NCI-H2171 (cell line): ENCODE measurements at regions not wholly inside any gene's neighbourhood (a gene's known extent, or its start where the extent isn't known, plus 50 kb on each side); places are given as distances from the start of the nearest gene placed in this dataset.
A peak's percentile ranks its signal among the peaks of the same experiment; 100 is the strongest.
"Not testable (repeated sequence)": the region's sequence is repeated elsewhere in the genome, so short reads cannot be mapped to it uniquely, and the experiment has no call there.

Source experiments
- DNase-seq: peaks from one replicate; lab custom pipeline; 2025; lab: John Stamatoyannopoulos, UW

- DNase-seq: no peak
These were observed 613.8 kb downstream of the ZWINT start for GRCh38 chr10:55747244-55747643.

GRCh38 chr10:55746002-55746401 is 615.1 kb downstream of the ZWINT start:
- no peak for DNase-seq

GRCh38 chr10:55742487-55742886 is 618.6 kb downstream of the ZWINT start:
- no peak for DNase-seq

GRCh38 chr10:55740767-55741166 is 620.3 kb downstream of the ZWINT start:
- DNase-seq: not testable (repeated sequence)

- no peak for DNase-seq
These were observed 620.9 kb downstream of the ZWINT start for GRCh38 chr10:55740110-55740509.

GRCh38 chr10:55734112-55734511 is 626.9 kb downstream of the ZWINT start:
- no peak for DNase-seq

GRCh38 chr10:55704950-55705349 is 656.1 kb downstream of the ZWINT start:
- no peak for DNase-seq

GRCh38 chr10:55668326-55668922 is 692.6 kb downstream of the ZWINT start:
- DNase-seq: no peak

- no peak for DNase-seq
These were observed 707.5 kb downstream of the ZWINT start for GRCh38 chr10:55653531-55653930.

- DNase-seq: no peak
These were observed 719.5 kb downstream of the ZWINT start for GRCh38 chr10:55641601-55642000.

- DNase-seq: peak; percentile 25
These were observed 729.9 kb downstream of the ZWINT start for GRCh38 chr10:55631071-55631654.

GRCh38 chr10:55630491-55631056 is 730.5 kb downstream of the ZWINT start:
- DNase-seq: no peak

GRCh38 chr10:55629793-55630490 is 731.1 kb downstream of the ZWINT start:
- no peak for DNase-seq

GRCh38 chr10:55628260-55628701 is 732.8 kb downstream of the ZWINT start:
- no peak for DNase-seq

- no peak for DNase-seq
These were observed 733.5 kb downstream of the ZWINT start for GRCh38 chr10:55627501-55628051.

GRCh38 chr10:55601690-55602478 is 759.2 kb downstream of the ZWINT start:
- DNase-seq: not testable (repeated sequence)

- no peak for DNase-seq
These were observed 750.6 kb upstream of the PCDH15 start for GRCh38 chr10:55551603-55552002.

GRCh38 chr10:55550236-55550635 is 749.2 kb upstream of the PCDH15 start:
- no peak for DNase-seq

GRCh38 chr10:55537497-55537896 is 736.5 kb upstream of the PCDH15 start:
- not testable (repeated sequence) for DNase-seq

GRCh38 chr10:55519264-55519663 is 718.2 kb upstream of the PCDH15 start:
- DNase-seq: no peak

- DNase-seq: not testable (repeated sequence)
These were observed 717.4 kb upstream of the PCDH15 start for GRCh38 chr10:55518416-55518815.

- DNase-seq: no peak
These were observed 708.1 kb upstream of the PCDH15 start for GRCh38 chr10:55509168-55509567.
